ENCODE measurements at regions not wholly inside any gene's neighbourhood (a gene's known extent, or its start where the extent isn't known, plus 50 kb on each side); places are given as distances from the start of the nearest gene placed in this dataset.

DNA sequence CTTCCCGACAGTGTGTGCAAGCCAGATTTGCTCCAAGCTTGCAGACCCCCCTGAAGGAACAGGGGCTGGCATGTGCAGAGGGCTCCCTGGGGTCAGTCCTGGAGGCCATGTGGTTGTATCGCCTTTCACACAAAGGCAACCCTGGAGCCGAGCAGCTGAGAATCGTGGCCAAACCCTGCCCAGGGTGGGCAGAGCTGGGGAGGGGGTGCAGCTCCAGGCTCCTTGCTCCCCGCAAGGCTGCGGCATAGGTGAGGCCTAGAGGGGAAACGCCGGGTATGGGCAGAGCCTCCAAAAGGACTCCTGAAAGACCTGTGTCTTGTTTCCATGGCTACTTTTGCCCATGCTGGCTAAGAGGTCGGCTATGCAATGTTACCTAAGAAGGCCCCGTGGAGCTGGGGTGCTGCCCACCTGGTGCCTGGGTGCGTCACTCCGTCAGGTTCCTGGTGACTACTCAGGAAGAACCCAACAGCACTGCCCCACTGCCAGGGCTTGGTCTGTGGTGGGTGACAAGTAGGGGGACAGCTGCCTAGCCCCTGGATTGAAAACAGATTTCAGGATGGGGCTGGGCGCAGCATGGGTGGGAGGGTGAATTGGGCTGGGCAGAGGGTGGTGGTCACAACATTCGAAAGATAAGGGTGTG lies 171.0 kb upstream of the SHH start:
- peaks cover 10% of the 10 kb centered on the region for H3K27me3 Mint-ChIP-seq
- H3K27ac Mint-ChIP-seq: no peak overlapping the region
- no peaks in the 10 kb centered on the region for H3K9me3 Mint-ChIP-seq
- H3K4me1 Mint-ChIP-seq: no peaks in the 10 kb centered on the region
- DNase-seq: no peak
- intact Hi-C loops (cut with micrococcal nuclease): no loop called here
- no peak overlapping the region for H3K4me3 Mint-ChIP-seq
- no peaks in the 10 kb centered on the region for H3K36me3 Mint-ChIP-seq (ENCODE audit: low read depth)

DNA sequence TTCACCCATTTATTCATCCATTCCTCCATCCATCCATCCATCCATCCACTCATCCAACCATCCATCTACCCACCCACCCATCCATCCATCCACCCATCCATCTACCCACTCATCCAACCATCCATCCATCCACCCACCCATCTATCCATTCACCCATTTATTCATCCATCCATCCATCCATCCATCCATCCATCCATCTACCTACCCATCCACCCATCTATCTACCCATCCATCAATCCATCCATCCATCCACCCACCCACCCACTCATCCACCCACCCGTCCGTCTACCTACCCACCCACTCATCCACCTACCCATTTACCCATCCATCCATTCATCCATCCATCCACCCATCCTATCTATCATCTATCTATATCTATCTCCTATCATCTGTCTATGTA lies 169.4 kb upstream of the SHH start:
- Mint-ChIP-seq H3K36me3 (ENCODE audit: low read depth) (no peaks in the 10 kb centered on the region), H3K4me1 (no peaks in the 10 kb centered on the region), H3K4me3 (no peak overlapping the region), H3K27me3 (peaks cover 9% of the 10 kb centered on the region), H3K27ac (no peak overlapping the region), H3K9me3 (no peaks in the 10 kb centered on the region)
- intact Hi-C loops (cut with micrococcal nuclease): no loop called here
- no peak for DNase-seq

DNA sequence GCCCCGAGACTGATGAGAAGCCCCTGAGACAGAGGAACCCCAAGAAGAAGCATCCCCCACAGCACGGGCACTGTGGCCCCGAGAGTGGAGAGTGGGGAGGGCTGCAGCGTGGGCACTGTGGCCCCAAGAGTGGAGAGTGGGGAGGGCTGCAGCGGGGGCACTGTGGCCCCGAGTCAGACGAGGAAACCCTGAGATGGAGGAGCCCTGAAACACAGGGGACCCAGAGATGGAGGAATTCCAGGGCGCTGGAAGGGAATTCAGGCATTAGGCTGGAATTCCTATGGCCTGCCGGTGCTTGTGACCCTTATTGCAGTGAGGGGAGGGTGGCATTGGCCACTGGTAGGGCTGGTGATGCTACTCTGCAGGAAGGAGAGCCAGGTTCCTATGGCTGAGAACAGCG lies 168.6 kb upstream of the SHH start:
- Mint-ChIP-seq H3K27me3 (peaks cover 9% of the 10 kb centered on the region), H3K36me3 (ENCODE audit: low read depth) (no peaks in the 10 kb centered on the region), H3K9me3 (no peaks in the 10 kb centered on the region), H3K27ac (no peak overlapping the region), H3K4me1 (no peaks in the 10 kb centered on the region), H3K4me3 (no peak overlapping the region)
- intact Hi-C loops (cut with micrococcal nuclease): no loop called here
- DNase-seq: no peak

DNA sequence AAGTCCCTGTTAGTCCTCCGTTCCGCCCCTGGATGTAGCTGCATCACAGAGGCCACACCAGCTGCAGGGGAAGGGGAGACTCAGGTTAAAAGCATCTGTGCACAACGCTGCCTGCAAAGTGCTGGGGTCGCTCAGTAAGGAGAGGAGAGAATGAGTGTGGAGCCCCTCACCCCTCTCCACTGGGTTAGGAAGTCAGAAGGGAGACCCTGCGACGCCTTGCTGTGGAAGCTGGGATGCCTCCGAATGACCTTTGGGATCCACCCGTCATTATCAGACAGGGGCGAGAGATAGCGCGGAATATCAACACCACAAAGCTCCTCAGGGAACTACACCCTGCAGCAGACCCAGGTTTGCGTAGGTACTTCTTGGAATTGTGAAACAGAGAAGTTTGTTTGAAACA lies 167.7 kb upstream of the SHH start:
- H3K4me1 Mint-ChIP-seq: no peaks in the 10 kb centered on the region
- H3K4me3 Mint-ChIP-seq: no peak overlapping the region
- no peak for DNase-seq
- no peak overlapping the region for H3K27ac Mint-ChIP-seq
- no peaks in the 10 kb centered on the region for H3K36me3 Mint-ChIP-seq (ENCODE audit: low read depth)
- peaks cover 15% of the 10 kb centered on the region for H3K27me3 Mint-ChIP-seq
- no peaks in the 10 kb centered on the region for H3K9me3 Mint-ChIP-seq
- intact Hi-C loops (cut with micrococcal nuclease): no loop called here

DNA sequence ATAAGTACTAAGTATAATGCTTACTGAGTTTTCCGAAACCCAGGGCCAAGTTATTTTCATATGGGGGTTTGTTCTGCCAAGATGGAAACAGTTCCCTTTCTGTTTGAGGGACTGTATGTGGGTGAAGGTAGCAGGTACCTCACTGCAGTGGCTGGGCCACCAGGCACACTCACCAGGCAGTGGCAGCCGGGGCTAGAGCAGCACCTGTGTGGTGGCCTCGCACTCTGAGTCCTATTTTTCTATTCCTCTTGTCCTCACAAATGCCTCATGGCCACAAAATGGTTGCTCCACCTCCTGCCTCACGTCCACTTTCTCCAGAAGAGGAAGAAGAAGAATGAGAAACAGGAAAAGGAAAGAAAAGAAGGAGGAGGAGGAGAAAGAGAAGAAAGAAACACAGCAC lies 167.3 kb upstream of the SHH start:
- Mint-ChIP-seq H3K27me3 (peaks cover 15% of the 10 kb centered on the region), H3K4me1 (no peaks in the 10 kb centered on the region), H3K9me3 (no peaks in the 10 kb centered on the region), H3K36me3 (ENCODE audit: low read depth) (no peaks in the 10 kb centered on the region), H3K27ac (no peak overlapping the region), H3K4me3 (no peak overlapping the region)
- intact Hi-C loops (cut with micrococcal nuclease): no loop called here
- DNase-seq: no peak

DNA sequence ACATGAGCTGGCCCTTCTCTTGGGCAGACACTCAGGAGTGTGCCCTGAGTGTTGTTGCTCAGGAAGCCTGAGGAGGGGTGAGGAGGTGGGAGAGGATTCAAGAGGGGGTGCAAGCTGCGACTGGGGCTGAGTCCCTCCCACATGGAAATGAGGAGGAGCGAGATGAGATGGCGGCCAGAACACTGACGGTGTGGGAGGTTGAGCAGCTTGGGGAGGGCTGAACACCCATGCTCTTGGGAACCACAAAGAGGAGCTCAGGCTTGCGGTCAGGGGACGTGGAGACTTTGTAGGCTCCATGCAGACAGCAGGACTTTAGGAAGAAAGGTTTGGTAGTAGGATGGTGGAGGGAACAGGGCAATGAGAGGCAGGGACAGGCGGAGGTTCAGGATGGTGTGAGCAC lies 163.2 kb upstream of the SHH start:
- H3K27me3 Mint-ChIP-seq: peaks cover 13% of the 10 kb centered on the region
- H3K27ac Mint-ChIP-seq: no peak overlapping the region
- intact Hi-C loops (cut with micrococcal nuclease): no loop called here
- no peak for DNase-seq
- no peaks in the 10 kb centered on the region for H3K9me3 Mint-ChIP-seq
- no peaks in the 10 kb centered on the region for H3K4me1 Mint-ChIP-seq
- H3K4me3 Mint-ChIP-seq: no peak overlapping the region
- no peaks in the 10 kb centered on the region for H3K36me3 Mint-ChIP-seq (ENCODE audit: low read depth)

DNA sequence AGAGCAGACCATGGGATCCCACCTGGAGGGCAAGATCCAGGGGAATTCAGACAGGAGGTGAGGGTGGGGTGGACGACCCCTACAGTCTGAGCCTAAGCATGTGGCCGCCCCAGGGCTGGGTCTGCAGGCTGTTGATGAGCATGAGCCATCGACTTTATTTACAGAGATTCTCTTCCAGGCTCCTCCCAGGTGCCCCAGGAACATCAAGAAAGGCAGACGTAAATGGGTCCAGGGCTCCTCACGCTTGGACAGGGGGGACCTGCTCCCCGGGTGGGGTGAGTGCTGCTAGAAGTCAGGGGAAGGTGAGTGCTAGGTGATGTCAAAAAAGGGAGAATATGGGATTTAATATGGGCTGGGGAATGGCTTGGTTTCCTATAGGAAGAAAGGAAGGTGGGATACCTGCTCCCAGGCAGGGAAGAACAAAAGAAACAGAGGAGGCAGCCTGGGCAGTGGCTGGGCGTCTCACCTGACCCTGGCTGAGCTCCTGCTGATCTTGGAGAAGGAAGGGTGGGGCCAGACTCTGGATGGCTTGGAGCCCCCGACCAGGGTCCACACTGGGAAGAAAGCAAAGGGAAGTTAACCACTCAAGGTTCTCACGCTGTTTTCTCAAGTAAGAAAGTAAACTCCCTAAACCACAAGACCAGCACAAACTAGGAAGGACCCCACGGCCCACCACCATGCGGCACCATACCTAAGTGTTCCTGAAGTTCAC lies 162.1 kb upstream of the SHH start:
- Mint-ChIP-seq H3K36me3 (ENCODE audit: low read depth) (no peaks in the 10 kb centered on the region), H3K4me3 (no peak overlapping the region), H3K27me3 (peaks cover 13% of the 10 kb centered on the region), H3K9me3 (no peaks in the 10 kb centered on the region), H3K27ac (no peak overlapping the region), H3K4me1 (no peaks in the 10 kb centered on the region)
- DNase-seq: no peak
- intact Hi-C loops (cut with micrococcal nuclease): no loop called here

DNA sequence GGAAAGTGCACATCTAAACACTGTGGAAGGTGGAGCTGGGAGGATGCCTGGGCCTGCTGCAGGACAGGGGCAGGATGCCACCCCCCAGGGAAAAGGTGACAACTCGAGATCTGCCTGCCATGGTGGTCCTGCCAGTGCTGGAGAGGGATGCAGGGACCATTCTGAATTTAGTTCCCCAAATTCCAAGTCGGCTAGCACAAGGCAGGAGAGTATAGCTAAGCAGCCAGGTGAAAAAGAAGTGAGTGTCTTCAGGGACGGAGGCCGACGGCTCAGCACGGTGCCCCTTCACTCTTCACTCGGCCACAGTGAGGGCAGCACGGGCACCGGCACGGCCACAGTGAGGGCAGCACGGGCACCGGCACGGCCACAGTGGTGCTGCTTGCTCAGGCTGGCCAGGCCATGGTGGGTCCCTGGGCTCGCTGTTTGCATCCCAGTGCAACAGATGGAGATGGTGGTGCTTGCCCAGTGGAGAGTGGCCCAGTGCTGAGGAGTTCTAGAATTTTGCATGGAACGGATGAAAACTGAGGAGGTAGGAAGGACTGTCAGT lies 161.3 kb upstream of the SHH start:
- H3K9me3 Mint-ChIP-seq: no peaks in the 10 kb centered on the region
- no peak for DNase-seq
- H3K4me1 Mint-ChIP-seq: no peaks in the 10 kb centered on the region
- no peak overlapping the region for H3K4me3 Mint-ChIP-seq
- H3K36me3 Mint-ChIP-seq (ENCODE audit: low read depth): no peaks in the 10 kb centered on the region
- intact Hi-C loops (cut with micrococcal nuclease): no loop called here
- no peak overlapping the region for H3K27ac Mint-ChIP-seq
- peaks cover 10% of the 10 kb centered on the region for H3K27me3 Mint-ChIP-seq

DNA sequence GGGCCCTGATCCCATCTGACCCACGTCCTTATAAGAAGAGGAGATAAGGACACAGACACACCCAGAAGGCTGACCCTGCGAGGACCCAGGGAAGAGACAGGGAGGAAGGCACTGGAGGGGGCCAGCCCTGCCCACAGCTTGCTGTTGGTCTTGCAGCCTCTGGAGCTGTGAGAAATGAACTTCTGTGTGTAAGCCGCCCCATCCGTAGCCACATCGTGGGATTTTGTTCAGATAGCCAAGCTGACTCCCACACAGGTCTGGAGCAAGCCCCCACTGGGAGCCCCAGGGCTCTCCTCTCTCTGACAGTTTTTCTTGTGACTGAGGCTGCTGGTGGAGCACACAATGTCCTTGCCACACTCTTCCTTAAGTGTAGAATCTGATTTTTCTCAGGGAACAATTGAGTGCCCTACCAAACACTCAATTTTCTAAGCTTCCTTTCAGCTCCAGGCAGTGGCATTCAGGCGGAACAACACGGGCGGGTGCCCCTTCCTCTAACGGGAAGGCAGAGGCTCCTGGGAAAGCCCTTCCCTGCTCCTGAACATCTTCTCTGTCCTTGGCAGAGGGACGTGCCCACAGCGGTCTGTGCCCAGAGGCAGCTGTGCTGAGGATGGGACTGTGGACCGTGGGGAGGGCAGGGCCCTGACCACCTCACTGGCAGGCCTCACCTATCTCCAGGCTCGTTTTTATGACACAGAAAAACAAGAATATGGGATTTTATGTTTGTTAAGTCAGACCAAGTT lies 160.6 kb upstream of the SHH start:
- H3K27me3 Mint-ChIP-seq: peaks cover 13% of the 10 kb centered on the region
- H3K4me3 Mint-ChIP-seq: no peak overlapping the region
- H3K27ac Mint-ChIP-seq: no peak overlapping the region
- H3K4me1 Mint-ChIP-seq: no peaks in the 10 kb centered on the region
- H3K9me3 Mint-ChIP-seq: no peaks in the 10 kb centered on the region
- intact Hi-C loops (cut with micrococcal nuclease): no loop called here
- DNase-seq: no peak
- H3K36me3 Mint-ChIP-seq (ENCODE audit: low read depth): no peaks in the 10 kb centered on the region

DNA sequence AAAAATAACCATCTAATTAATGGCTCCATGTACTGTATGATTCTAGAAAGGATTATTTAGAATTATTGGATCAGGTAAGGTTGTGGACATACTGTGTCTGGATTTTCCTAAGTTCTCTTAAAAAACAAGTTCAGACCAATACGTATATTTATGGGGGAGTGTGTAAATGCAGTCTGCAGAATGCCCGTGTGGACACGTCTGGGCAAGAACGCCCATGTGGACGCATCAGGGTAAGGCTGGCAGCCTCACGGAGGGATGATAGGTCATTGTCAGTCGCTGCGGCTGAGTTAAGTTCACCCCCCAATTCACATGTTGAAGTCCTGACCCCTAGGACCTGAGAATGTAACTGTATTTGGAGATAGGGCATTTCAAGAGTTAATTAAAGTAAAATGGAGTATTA lies 160.0 kb upstream of the SHH start:
- no peak for DNase-seq
- H3K4me3 Mint-ChIP-seq: no peak overlapping the region
- intact Hi-C loops (cut with micrococcal nuclease): no loop called here
- H3K4me1 Mint-ChIP-seq: no peaks in the 10 kb centered on the region
- peaks cover 15% of the 10 kb centered on the region for H3K27me3 Mint-ChIP-seq
- no peak overlapping the region for H3K27ac Mint-ChIP-seq
- H3K9me3 Mint-ChIP-seq: no peaks in the 10 kb centered on the region
- H3K36me3 Mint-ChIP-seq (ENCODE audit: low read depth): no peaks in the 10 kb centered on the region

DNA sequence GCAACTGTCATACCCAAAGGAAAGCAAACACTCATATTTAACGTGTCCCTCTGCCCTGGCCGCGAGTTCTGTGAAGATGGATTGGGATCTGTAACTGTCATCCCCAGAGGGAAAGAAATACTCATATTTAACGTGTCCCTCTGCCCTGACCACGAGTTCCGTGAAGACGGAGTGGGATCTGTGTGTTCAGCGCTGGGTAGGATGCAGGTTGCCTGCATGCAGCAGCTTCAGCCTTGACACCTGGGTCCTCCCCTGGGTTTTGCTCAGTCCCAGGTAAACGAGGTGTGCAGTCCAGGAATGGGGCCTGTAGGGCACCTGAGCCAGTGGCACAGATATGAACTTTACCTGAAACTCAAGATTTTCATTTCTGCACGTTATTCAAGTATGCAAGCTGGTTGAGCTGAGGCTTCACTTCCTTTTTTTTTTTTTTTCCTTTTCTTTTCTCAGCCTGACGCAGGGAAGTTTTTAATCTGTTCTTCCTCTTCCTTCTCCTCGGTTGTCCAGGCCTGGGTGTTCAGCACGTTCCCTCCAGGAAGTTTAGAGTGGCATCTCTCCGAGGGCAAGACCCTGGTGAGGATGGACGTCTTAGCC lies 159.0 kb upstream of the SHH start:
- Mint-ChIP-seq H3K36me3 (ENCODE audit: low read depth) (no peaks in the 10 kb centered on the region), H3K4me3 (no peak overlapping the region), H3K9me3 (no peaks in the 10 kb centered on the region), H3K27ac (no peak overlapping the region), H3K4me1 (no peaks in the 10 kb centered on the region), H3K27me3 (peaks cover 18% of the 10 kb centered on the region)
- no peak for DNase-seq
- intact Hi-C loops (cut with micrococcal nuclease): no loop called here

DNA sequence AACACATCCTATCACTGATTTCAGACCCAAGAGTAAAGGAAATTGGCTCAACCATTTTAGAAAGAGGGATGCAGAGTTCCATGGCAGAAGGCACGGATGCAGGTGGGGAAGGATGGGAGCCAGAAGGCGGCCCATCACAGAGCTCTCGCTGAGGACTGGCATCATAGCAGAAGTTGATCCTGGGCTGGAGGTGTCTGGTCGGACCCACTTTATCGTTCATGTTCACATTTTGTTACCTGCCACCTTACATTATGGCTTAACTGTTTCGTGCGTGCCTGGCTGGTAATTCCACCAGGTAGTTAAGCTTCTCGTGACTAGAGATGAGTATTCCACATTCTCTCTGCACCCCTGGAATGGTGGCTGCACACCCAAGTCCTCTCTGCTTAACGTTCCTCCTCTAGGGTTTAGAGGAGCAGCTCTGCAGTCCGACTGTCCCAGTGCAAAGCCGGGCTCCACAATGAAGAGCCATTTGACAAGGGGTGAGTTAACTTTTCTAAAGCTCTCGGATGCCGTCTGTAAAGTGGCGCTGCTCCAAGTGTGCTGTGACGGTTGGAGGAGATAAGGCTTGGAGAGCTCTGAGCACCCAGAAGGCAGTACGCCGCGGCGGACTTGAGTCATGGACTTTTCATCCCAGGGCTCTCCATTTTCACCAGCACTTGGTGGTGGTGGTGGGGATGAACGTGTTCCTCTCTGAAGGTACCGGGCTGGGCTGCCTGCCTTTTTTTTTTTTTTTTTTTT lies 157.1 kb upstream of the SHH start:
- Mint-ChIP-seq H3K4me3 (no peak overlapping the region), H3K36me3 (ENCODE audit: low read depth) (no peaks in the 10 kb centered on the region), H3K27me3 (peaks cover 20% of the 10 kb centered on the region), H3K4me1 (peaks cover 5% of the 10 kb centered on the region), H3K9me3 (no peaks in the 10 kb centered on the region), H3K27ac (no peak overlapping the region)
- DNase-seq: no peak
- intact Hi-C loops (cut with micrococcal nuclease): no loop called here

DNA sequence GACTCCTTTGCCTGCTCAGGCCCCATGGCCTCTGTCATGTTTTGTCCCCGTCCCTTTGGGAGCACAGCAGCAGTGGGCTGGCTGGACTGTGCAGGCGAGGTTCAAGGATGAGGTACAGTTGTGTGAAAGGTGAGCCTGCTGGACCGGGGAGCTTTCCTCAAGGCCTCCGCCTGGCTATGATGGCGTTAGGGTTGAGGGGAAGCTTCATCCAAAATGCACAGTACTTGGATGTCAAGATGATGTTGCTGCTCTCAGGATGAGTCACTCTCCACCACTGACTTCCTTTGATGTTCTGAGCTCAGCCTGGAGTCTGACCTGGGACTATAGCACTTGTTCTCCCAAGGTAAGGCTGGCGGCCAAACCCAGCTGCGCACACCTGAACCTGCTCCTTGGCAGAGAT lies 152.7 kb upstream of the SHH start:
- peaks cover 17% of the 10 kb centered on the region for H3K4me1 Mint-ChIP-seq

More for the DNA sequence above, 152.7 kb upstream of the SHH start:
- Mint-ChIP-seq H3K27ac (no peak overlapping the region), H3K4me3 (no peak overlapping the region), H3K36me3 (ENCODE audit: low read depth) (peaks cover 2% of the 10 kb centered on the region), H3K9me3 (peaks cover 4% of the 10 kb centered on the region), H3K27me3 (peaks cover 24% of the 10 kb centered on the region)
- peak; percentile 71 for DNase-seq
- intact Hi-C loops (cut with micrococcal nuclease): no loop called here
